Heart left ventricle (tissue), 16 donors: ENCODE measurements at regions not wholly inside any gene's neighbourhood (a gene's known extent, or its start where the extent isn't known, plus 50 kb on each side); places are given as distances from the start of the nearest gene placed in this dataset.

Experiments used
- ATAC-seq, 4 donors: fragments of 200-7000 bp; cut with Tn5 transposase; one replicate each; pipeline ENCODE4 v1.9.1; 2020 to 2022; ENCODE audit warnings: moderate library complexity in 4 of 4, mild to moderate bottlenecking in 3 of 4, moderate number of reproducible peaks in 1 of 4
- DNase-seq, 5 donors: peaks; one replicate each; pipeline ENCODE4 v3.0.0-alpha.2; 2020
- H3K27ac ChIP-seq, 12 donors: fragments of 200-600 bp; sonication (generic) in 4 of 12; one replicate each; pipeline versions ENCODE4 v1.5.0 to v1.8.0; 2016 to 2022; ENCODE audit warnings: mild to moderate bottlenecking in 2 of 12
- H3K27me3 ChIP-seq, 9 donors: fragments of 200-600 bp; sonication (generic) in 2 of 9; one replicate each; pipeline versions ENCODE4 v1.5.1 to v1.8.0; 2016 to 2022; ENCODE audit warnings: mild to moderate bottlenecking in 3 of 9
- H3K36me3 ChIP-seq, 9 donors: fragments of 200-600 bp; sonication (generic) in 2 of 9; one replicate each; pipeline versions ENCODE4 v1.5.0 to v1.8.0; 2018 to 2022; ENCODE audit warnings: mild to moderate bottlenecking in 2 of 9
- H3K4me1 ChIP-seq, 12 donors: fragments of 200-600 bp; sonication (generic) in 4 of 12; one replicate each; pipeline versions ENCODE4 v1.5.0 to v1.8.0; 2016 to 2022; ENCODE audit warnings: mild to moderate bottlenecking in 3 of 12
- H3K4me3 ChIP-seq, 12 donors: fragments of 200-600 bp; sonication (generic) in 4 of 12; one replicate each; pipeline versions ENCODE4 v1.5.0 to v1.8.0; 2017 to 2022; ENCODE audit warnings: mild to moderate bottlenecking in 9 of 12, moderate library complexity in 4 of 12
- H3K9me3 ChIP-seq, 12 donors: fragments of 200-600 bp; sonication (generic) in 4 of 12; one replicate each; pipeline versions ENCODE4 v1.5.0 to v1.8.0; 2016 to 2022; ENCODE audit warnings: mild to moderate bottlenecking in 1 of 12
- CTCF ChIP-seq, 12 donors: fragments of 200-600 bp; sonication (generic) in 4 of 12; IDR thresholded peaks; one replicate each; pipeline versions ENCODE4 v1.5.0 to v1.8.0; 2018 to 2022; ENCODE audit warnings: antibody characterized with exemption in 12 of 12, mild to moderate bottlenecking in 5 of 12
- POLR2A ChIP-seq, 2 donors: fragments of 450-650 bp; IDR thresholded peaks; one replicate each; pipeline ENCODE4 v1.6.1; 2017; ENCODE audit warnings: antibody characterized with exemption in 2 of 2, mild to moderate bottlenecking in 2 of 2, moderate library complexity in 2 of 2
- WGBS, 4 donors: extraction: QIAGEN DNeasy Blood & Tissue Kit in 2 of 4; methylation state at CpG; one replicate each; pipeline versions ENCODE4 v1.1.5 to v1.1.7; 2013 to 2018; 5-methylcytosine and 5-hydroxymethylcytosine counted together
- intact Hi-C, 10 donors: fragments of 100-400 bp; cut with DNase I; formaldehyde crosslinking; loops; one replicate each; pipeline versions ENCODE4 v1.11.1 to v1.14.2; 2022
- donor health status: ischemic (EF 13 %, LVEDD 7.1; RV severe dilation, severe dysfunction).
- donor health status: healthy with polysubstance abuse.
- donor health status: DM: no; HTN: yes; CAD: no.
- donor health status: DM: no; HTN: no; CAD: no.
- donor health status: ischemic (EF 25% LVEDD 6.9; RV normal size, moderate dysfunction).
- donor health status: ischemic (EF 25% LVEDD 5.7; RV mildly dilated, moderate dysfunction).
- donor health status: healthy.
- donor health status: DM: yes; HTN: yes; CAD: no.
- donor health status: ischemic (EF 35%, LVEDD 5.7; RV mildly dilated, moderate dysfunction).
- donor health status: nonischemic (EF 11% LVEDD 7.7; RV severe dilation, severe dysfunction).
- donor health status: DM: yes; HTN: yes; CAD: no.
- donor health status: PGD.
- donor health status: ischemic (EF 29% LVEDD 5.4; RV normal size, mild dysfunction).
- donor health status: nonischemic (EF 23%, LVEDD 6.1; RV moderate dilation, normal function).

DNA sequence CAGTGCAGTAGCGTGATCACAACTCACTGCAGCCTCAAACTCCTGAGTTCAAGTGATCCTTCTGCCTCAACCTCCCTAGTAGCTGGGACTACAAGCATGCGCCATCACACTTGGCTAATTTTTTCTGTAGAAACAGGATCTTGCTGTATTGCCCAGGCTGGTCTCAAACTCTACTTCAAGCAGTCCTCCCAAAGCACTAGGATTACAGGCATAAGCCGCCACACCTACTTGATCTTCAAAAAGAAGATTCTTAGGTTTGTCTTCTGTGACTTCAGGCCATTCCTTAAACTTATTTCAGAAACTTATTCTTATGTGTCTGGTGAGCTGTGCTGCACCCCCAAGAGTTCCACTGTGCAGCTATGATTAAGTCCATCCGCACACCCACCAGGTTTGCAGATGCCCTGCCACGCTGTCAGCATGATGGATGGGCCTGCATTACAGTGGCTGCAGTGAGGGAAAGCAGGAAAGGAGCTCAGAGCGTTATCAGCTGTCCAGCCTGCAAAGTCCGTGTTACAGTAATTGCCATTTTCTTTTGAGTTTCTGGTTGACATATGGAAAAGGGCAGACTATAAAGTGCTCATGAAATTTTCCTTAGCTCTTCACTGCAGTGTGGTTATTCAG is 146.6 kb downstream of the AASDH start:
- ATAC-seq, result no peak
- Histone ChIP-seq H3K4me3 (no peak overlapping the region), H3K4me1 (no peaks in the 10 kb centered on the region), H3K27me3 (no peaks in the 10 kb centered on the region), H3K27ac (no peak overlapping the region), H3K36me3 (no peaks in the 10 kb centered on the region), H3K9me3 (no peaks in the 10 kb centered on the region)
- intact Hi-C loops, result no loop called here
- no peak for DNase-seq
- TF ChIP-seq POLR2A (IDR thresholded peaks at IDR 0.05), result no peak
- no peak for TF ChIP-seq CTCF (IDR thresholded peaks at IDR 0.05)
- WGBS, 4 donors, result 66 to 77% (median 71%) methylated on average over 7 of the region's 7 CpGs

GRCh38 chr4:56238251-56238650 is 149.0 kb downstream of the AASDH start:
- TF ChIP-seq POLR2A (IDR thresholded peaks at IDR 0.05), result no peak
- no peak for TF ChIP-seq CTCF (IDR thresholded peaks at IDR 0.05)
- ATAC-seq (no peak), DNase-seq (no peak)
- intact Hi-C loops, result no loop called here
- no peaks in the 10 kb centered on the region for H3K4me1 ChIP-seq
- no peaks in the 10 kb centered on the region for H3K9me3 ChIP-seq
- 95 to 97% (median 97%) methylated on average over 3 of the region's 3 CpGs for WGBS, 4 donors
- no peak overlapping the region for H3K4me3 ChIP-seq
- H3K27ac ChIP-seq, result no peak overlapping the region
- no peaks in the 10 kb centered on the region for H3K36me3 ChIP-seq
- H3K27me3 ChIP-seq, result no peaks in the 10 kb centered on the region

DNA sequence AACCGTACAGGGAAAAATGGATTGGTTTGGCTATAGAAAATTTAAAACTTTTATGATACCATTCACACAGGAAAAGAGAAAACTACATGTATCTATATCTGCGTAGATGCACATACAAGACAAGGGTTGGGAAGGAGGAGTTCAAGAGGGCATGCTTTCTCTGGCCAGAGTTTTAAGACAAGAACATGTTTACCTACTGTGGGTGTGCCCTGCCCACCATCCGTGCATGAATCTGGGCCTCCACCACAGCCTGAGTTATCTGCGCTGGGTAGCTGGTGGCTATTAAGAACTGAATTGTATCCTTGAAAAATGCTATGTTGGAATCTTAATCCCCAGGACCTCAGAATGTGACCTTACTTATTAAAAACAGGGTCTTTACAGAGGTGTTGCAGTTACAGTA is 151.6 kb downstream of the AASDH start:
- WGBS, 4 donors, result 77 to 92% (median 87%) methylated on average over 4 of the region's 4 CpGs
- no peak overlapping the region for H3K4me3 ChIP-seq
- TF ChIP-seq POLR2A (IDR thresholded peaks at IDR 0.05), result no peak
- no peak for TF ChIP-seq CTCF (IDR thresholded peaks at IDR 0.05)
- no peaks in the 10 kb centered on the region for H3K27me3 ChIP-seq
- DNase-seq (no peak), ATAC-seq (no peak)
- H3K4me1 ChIP-seq, result no peaks in the 10 kb centered on the region
- intact Hi-C loops, result no loop called here
- H3K27ac ChIP-seq, result no peak overlapping the region
- H3K36me3 ChIP-seq, result no peaks in the 10 kb centered on the region
- H3K9me3 ChIP-seq, result peaks cover 0 to 14% (median 0%) of the 10 kb centered on the region in 12 donors

DNA sequence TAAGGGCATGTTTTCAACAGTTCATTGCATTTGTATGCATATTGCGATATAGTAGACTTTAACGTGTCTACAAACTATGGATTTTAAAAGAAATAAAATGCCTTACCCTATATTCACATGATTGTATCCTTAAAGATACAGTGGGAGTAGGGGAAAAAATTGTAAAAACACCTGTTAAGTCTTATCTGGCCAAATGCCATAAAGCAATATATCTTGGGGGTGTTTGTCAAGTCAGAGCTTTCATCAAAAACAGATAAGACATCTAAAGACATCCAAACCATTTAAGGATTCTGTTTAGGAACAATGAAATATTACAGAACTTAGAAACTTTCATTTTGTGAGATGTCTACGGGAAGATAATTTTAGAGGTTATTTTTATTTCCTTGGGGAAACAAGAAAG is 152.3 kb downstream of the AASDH start:
- H3K27ac ChIP-seq, result no peak overlapping the region
- H3K36me3 ChIP-seq, result no peaks in the 10 kb centered on the region
- peaks cover 0 to 14% (median 0%) of the 10 kb centered on the region in 12 donors for H3K9me3 ChIP-seq
- ATAC-seq, result no peak
- no peak overlapping the region for H3K4me3 ChIP-seq
- TF ChIP-seq POLR2A (IDR thresholded peaks at IDR 0.05) (no peak), CTCF (IDR thresholded peaks at IDR 0.05) (no peak)
- no peaks in the 10 kb centered on the region for H3K4me1 ChIP-seq
- WGBS, 4 donors, result 80 to 89% (median 84%) methylated on average over 3 of the region's 3 CpGs
- no peak for DNase-seq
- intact Hi-C loops, result no loop called here
- no peaks in the 10 kb centered on the region for H3K27me3 ChIP-seq
